ENCODE measurements at regions not wholly inside any gene's neighbourhood (a gene's known extent, or its start where the extent isn't known, plus 50 kb on each side); places are given as distances from the start of the nearest gene placed in this dataset.

- TF ChIP-seq TOE1 (IDR thresholded peaks at IDR 0.05; ENCODE audit: borderline replicate concordance) (no peak), TOE1 (CRISPR knock-in tag; IDR thresholded peaks at IDR 0.05; ENCODE audit: borderline replicate concordance, low read depth) (no peak), RFX5 (IDR thresholded peaks at IDR 0.05; ENCODE audit: low read depth, low read length) (no peak)
- TF ChIP-seq, protein P1, sequence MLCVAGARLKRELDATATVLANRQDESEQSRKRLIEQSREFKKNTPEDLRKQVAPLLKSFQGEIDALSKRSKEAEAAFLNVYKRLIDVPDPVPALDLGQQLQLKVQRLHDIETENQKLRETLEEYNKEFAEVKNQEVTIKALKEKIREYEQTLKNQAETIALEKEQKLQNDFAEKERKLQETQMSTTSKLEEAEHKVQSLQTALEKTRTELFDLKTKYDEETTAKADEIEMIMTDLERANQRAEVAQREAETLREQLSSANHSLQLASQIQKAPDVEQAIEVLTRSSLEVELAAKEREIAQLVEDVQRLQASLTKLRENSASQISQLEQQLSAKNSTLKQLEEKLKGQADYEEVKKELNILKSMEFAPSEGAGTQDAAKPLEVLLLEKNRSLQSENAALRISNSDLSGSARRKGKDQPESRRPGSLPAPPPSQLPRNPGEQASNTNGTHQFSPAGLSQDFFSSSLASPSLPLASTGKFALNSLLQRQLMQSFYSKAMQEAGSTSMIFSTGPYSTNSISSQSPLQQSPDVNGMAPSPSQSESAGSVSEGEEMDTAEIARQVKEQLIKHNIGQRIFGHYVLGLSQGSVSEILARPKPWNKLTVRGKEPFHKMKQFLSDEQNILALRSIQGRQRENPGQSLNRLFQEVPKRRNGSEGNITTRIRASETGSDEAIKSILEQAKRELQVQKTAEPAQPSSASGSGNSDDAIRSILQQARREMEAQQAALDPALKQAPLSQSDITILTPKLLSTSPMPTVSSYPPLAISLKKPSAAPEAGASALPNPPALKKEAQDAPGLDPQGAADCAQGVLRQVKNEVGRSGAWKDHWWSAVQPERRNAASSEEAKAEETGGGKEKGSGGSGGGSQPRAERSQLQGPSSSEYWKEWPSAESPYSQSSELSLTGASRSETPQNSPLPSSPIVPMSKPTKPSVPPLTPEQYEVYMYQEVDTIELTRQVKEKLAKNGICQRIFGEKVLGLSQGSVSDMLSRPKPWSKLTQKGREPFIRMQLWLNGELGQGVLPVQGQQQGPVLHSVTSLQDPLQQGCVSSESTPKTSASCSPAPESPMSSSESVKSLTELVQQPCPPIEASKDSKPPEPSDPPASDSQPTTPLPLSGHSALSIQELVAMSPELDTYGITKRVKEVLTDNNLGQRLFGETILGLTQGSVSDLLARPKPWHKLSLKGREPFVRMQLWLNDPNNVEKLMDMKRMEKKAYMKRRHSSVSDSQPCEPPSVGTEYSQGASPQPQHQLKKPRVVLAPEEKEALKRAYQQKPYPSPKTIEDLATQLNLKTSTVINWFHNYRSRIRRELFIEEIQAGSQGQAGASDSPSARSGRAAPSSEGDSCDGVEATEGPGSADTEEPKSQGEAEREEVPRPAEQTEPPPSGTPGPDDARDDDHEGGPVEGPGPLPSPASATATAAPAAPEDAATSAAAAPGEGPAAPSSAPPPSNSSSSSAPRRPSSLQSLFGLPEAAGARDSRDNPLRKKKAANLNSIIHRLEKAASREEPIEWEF (CRISPR knock-in tag; IDR thresholded peaks at IDR 0.05): no peak
These were observed 217.8 kb upstream of the PMFBP1 start for GRCh38 chr16:72389791-72390190.

All from K562 (cell line).